Right lobe of liver (tissue), 6 donors: ENCODE measurements at regions not wholly inside any gene's neighbourhood (a gene's known extent, or its start where the extent isn't known, plus 50 kb on each side); places are given as distances from the start of the nearest gene placed in this dataset.
A peak's percentile ranks its signal among the peaks of the same experiment; 100 is the strongest.
"Not testable (repeated sequence)": the region's sequence is repeated elsewhere in the genome, so short reads cannot be mapped to it uniquely, and the experiment has no call there.

Source experiments
- ATAC-seq, 4 donors: fragments of 200-7000 bp; cut with Tn5 transposase; one replicate each; pipeline ENCODE4 v1.9.1; 2020; ENCODE audit warnings: mild to moderate bottlenecking in 4 of 4, moderate library complexity in 4 of 4
- DNase-seq, 3 donors: peaks; one replicate each; pipeline ENCODE4 v3.0.0-alpha.2; 2020
- H3K27ac ChIP-seq, 3 donors: fragments of 200-600 bp; one replicate each; pipeline ENCODE4 v1.8.0; 2022
- H3K27me3 ChIP-seq, 2 donors: fragments of 200-600 bp; one replicate each; pipeline ENCODE4 v1.8.0; 2022
- H3K36me3 ChIP-seq, 4 donors: fragments of 200-600 bp; sonication (generic) in 1 of 4; one replicate each; pipeline versions ENCODE4 v1.5.1 to v1.8.0; 2017 to 2022; ENCODE audit warnings: control low read depth in 1 of 4
- H3K4me1 ChIP-seq, 4 donors: fragments of 200-600 bp; sonication (generic) in 1 of 4; one replicate each; pipeline versions ENCODE4 v1.5.1 to v1.8.0; 2017 to 2022; ENCODE audit warnings: control low read depth in 1 of 4
- H3K4me3 ChIP-seq, 3 donors: fragments of 200-600 bp; one replicate each; pipeline ENCODE4 v1.8.0; 2022
- H3K9me3 ChIP-seq, 4 donors: fragments of 200-600 bp; sonication (generic) in 1 of 4; one replicate each; pipeline versions ENCODE4 v1.5.1 to v1.8.0; 2017 to 2022; ENCODE audit warnings: control low read depth in 1 of 4
- CTCF ChIP-seq, 4 donors: fragments of 200-600 bp in 3 of 4; fragments of 450-650 bp in 1 of 4; IDR thresholded peaks; one replicate each; pipeline versions ENCODE4 v1.5.1 to v1.8.0; 2016 to 2022; ENCODE audit warnings: antibody characterized with exemption in 4 of 4, mild to moderate bottlenecking in 2 of 4
- POLR2A ChIP-seq: fragments of 450-650 bp; IDR thresholded peaks from one replicate; pipeline ENCODE4 v1.6.1; 2017; ENCODE audit warnings: antibody characterized with exemption, mild to moderate bottlenecking
- WGBS: methylation state at CpG from one replicate; pipeline ENCODE4 v1.1.6; 2018; ENCODE audit warnings: low coverage, low lambda C conversion rate; ENCODE audit not compliant: insufficient coverage; ENCODE audit errors: missing lambda C conversion rate; 5-methylcytosine and 5-hydroxymethylcytosine counted together
- intact Hi-C, 2 donors: fragments of 100-400 bp; cut with DNase I; formaldehyde crosslinking; loops; one replicate each; pipeline versions ENCODE4 v1.11.2 to v1.14.1; 2022
- donor health status: DM: no; HTN: yes; CAD: no.
- donor health status: DM: no; HTN: no; CAD: no.
- donor health status: DM: no; HTN: no; CAD: no.
- donor health status: DM: no; HTN: yes; CAD: no.
- donor health status: DM: no; HTN: yes; CAD: no.

GRCh38 chr22:49512487-49513165, 315.0 kb downstream of the BRD1 start:
- Histone ChIP-seq H3K36me3 (no peaks in the 10 kb centered on the region), H3K4me1 (no peaks in the 10 kb centered on the region), H3K27me3 (no peaks in the 10 kb centered on the region), H3K9me3 (peaks cover 0 to 4% (median 0%) of the 10 kb centered on the region in 4 donors), H3K4me3 (no peak overlapping the region), H3K27ac (no peak overlapping the region)
- WGBS, result 59% methylated on average over 12 of the region's 13 CpGs
- DNase-seq (no peak), ATAC-seq (no peak)
- TF ChIP-seq POLR2A, result no peak
- TF ChIP-seq CTCF (IDR thresholded peaks at IDR 0.05), result no peak
- intact Hi-C loops, result no loop called here

- intact Hi-C loops, H3K27me3 ChIP-seq, H3K9me3 ChIP-seq, H3K4me1 ChIP-seq, H3K27ac ChIP-seq, H3K36me3 ChIP-seq, H3K4me3 ChIP-seq, ATAC-seq, DNase-seq: not testable (repeated sequence)
- 73% methylated on average over 2 of the region's 5 CpGs for WGBS
These were observed 316.1 kb downstream of the BRD1 start for GRCh38 chr22:49511393-49512189.

- WGBS, result 76% methylated on average over 1 of the region's 1 CpG
- TF ChIP-seq POLR2A, result no peak
- intact Hi-C loops, result no loop called here
- DNase-seq (no peak), ATAC-seq (no peak)
- H3K27ac ChIP-seq, result no peak overlapping the region
- H3K27me3 ChIP-seq, result no peaks in the 10 kb centered on the region
- H3K4me3 ChIP-seq, result no peak overlapping the region
- H3K4me1 ChIP-seq, result no peaks in the 10 kb centered on the region
- no peaks in the 10 kb centered on the region for H3K36me3 ChIP-seq
- peaks cover 0 to 4% (median 0%) of the 10 kb centered on the region in 4 donors for H3K9me3 ChIP-seq
These were observed 317.0 kb downstream of the BRD1 start for GRCh38 chr22:49510718-49511117.

GRCh38 chr22:49509016-49509415, 318.7 kb downstream of the BRD1 start:
- ATAC-seq (no peak), DNase-seq (peak in 1 of 3 donors; percentile 25)
- H3K4me1 ChIP-seq, result no peaks in the 10 kb centered on the region
- 85% methylated on average over 6 of the region's 7 CpGs for WGBS
- H3K27ac ChIP-seq, result no peak overlapping the region
- H3K36me3 ChIP-seq, result no peaks in the 10 kb centered on the region
- no peaks in the 10 kb centered on the region for H3K27me3 ChIP-seq
- no peak for TF ChIP-seq CTCF (IDR thresholded peaks at IDR 0.05)
- no peak for TF ChIP-seq POLR2A
- H3K4me3 ChIP-seq, result no peak overlapping the region
- intact Hi-C loops, result no loop called here
- H3K9me3 ChIP-seq, result peaks cover 0 to 4% (median 0%) of the 10 kb centered on the region in 4 donors

GRCh38 chr22:49508561-49508960, 319.1 kb downstream of the BRD1 start:
- H3K36me3 ChIP-seq, result no peaks in the 10 kb centered on the region
- H3K27ac ChIP-seq, result no peak overlapping the region
- no peaks in the 10 kb centered on the region for H3K4me1 ChIP-seq
- ATAC-seq (no peak), DNase-seq (peak in 1 of 3 donors; percentile 8)
- TF ChIP-seq CTCF (IDR thresholded peaks at IDR 0.05) (no peak), POLR2A (no peak)
- peaks cover 0 to 4% (median 0%) of the 10 kb centered on the region in 4 donors for H3K9me3 ChIP-seq
- H3K4me3 ChIP-seq, result no peak overlapping the region
- no peaks in the 10 kb centered on the region for H3K27me3 ChIP-seq
- WGBS, result 63% methylated on average over 9 of the region's 9 CpGs
- intact Hi-C loops, result no loop called here
